ENCODE measurements at regions not wholly inside any gene's neighbourhood (a gene's known extent, or its start where the extent isn't known, plus 50 kb on each side); places are given as distances from the start of the nearest gene placed in this dataset.

- TF ChIP-seq, protein P1, sequence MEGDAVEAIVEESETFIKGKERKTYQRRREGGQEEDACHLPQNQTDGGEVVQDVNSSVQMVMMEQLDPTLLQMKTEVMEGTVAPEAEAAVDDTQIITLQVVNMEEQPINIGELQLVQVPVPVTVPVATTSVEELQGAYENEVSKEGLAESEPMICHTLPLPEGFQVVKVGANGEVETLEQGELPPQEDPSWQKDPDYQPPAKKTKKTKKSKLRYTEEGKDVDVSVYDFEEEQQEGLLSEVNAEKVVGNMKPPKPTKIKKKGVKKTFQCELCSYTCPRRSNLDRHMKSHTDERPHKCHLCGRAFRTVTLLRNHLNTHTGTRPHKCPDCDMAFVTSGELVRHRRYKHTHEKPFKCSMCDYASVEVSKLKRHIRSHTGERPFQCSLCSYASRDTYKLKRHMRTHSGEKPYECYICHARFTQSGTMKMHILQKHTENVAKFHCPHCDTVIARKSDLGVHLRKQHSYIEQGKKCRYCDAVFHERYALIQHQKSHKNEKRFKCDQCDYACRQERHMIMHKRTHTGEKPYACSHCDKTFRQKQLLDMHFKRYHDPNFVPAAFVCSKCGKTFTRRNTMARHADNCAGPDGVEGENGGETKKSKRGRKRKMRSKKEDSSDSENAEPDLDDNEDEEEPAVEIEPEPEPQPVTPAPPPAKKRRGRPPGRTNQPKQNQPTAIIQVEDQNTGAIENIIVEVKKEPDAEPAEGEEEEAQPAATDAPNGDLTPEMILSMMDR (IDR thresholded peaks at IDR 0.05; ENCODE audit: low read depth, low read length, missing input control) = no peak
- no peak for TF ChIP-seq SP1 (IDR thresholded peaks at IDR 0.05)
Observed at GRCh38 chr13:34756136-34756535, 185.9 kb upstream of the NBEA start (continued).

GRCh38 chr13:34756572-34756971 is 185.5 kb upstream of the NBEA start:
- 72% methylated on average over 2 of the region's 2 CpGs for WGBS
- no peaks in the 10 kb centered on the region for H3K27me3 ChIP-seq (ENCODE audit: control insufficient read depth in 4 of 4, insufficient read depth in 4 of 4, low read length in 3 of 4)
- DNase-seq (ENCODE audit: low spot score) = no peak
- H3K9me3 ChIP-seq (ENCODE audit: control insufficient read depth in 4 of 4, low read length in 3 of 4) = no peaks in the 10 kb centered on the region
- TF ChIP-seq HNF4A (conservative IDR thresholded peaks at IDR 0.05) (no peak), YY1 (IDR thresholded peaks at IDR 0.05) (no peak), GABPA (IDR thresholded peaks at IDR 0.05 in 1 of 2, conservative IDR thresholded peaks at IDR 0.05 in 1 of 2) (no peak), HNF4G (IDR thresholded peaks at IDR 0.05) (no peak), FOXA2 (IDR thresholded peaks at IDR 0.05) (no peak), TAF1 (conservative IDR thresholded peaks at IDR 0.05) (no peak), RAD21 (IDR thresholded peaks at IDR 0.05) (no peak), FOXA1 (IDR thresholded peaks at IDR 0.05) (no peak), JUND (IDR thresholded peaks at IDR 0.05) (no peak), SP1 (IDR thresholded peaks at IDR 0.05) (no peak), NR2F2 (IDR thresholded peaks at IDR 0.05) (no peak), RXRA (IDR thresholded peaks at IDR 0.05) (no peak), ZBTB33 (IDR thresholded peaks at IDR 0.05) (no peak), EGR1 (IDR thresholded peaks at IDR 0.05; ENCODE audit: low read depth in 2 of 2) (no peak)
- TF ChIP-seq, protein P2, sequence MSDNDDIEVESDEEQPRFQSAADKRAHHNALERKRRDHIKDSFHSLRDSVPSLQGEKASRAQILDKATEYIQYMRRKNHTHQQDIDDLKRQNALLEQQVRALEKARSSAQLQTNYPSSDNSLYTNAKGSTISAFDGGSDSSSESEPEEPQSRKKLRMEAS (IDR thresholded peaks at IDR 0.05) = no peak
- TF ChIP-seq, protein P1 (IDR thresholded peaks at IDR 0.05; ENCODE audit: low read depth, low read length, missing input control) = no peak
- H3K36me3 ChIP-seq (ENCODE audit: control insufficient read depth in 4 of 4, insufficient read depth in 3 of 4, low read depth in 1 of 4, low read length in 3 of 4) = no peaks in the 10 kb centered on the region
- H3K4me1 ChIP-seq (ENCODE audit: control insufficient read depth in 4 of 4, insufficient read depth in 4 of 4, low read length in 3 of 4) = no peaks in the 10 kb centered on the region
- no peak overlapping the region for H3K4me3 ChIP-seq (ENCODE audit: low read depth in 1 of 3, low read length in 3 of 3)
- H3K27ac ChIP-seq (ENCODE audit: low read depth in 1 of 2, low read length in 2 of 2) = no peak overlapping the region
- no peak overlapping the region for H3K9ac ChIP-seq (ENCODE audit: low read depth in 1 of 2, low read length in 2 of 2)

DNA sequence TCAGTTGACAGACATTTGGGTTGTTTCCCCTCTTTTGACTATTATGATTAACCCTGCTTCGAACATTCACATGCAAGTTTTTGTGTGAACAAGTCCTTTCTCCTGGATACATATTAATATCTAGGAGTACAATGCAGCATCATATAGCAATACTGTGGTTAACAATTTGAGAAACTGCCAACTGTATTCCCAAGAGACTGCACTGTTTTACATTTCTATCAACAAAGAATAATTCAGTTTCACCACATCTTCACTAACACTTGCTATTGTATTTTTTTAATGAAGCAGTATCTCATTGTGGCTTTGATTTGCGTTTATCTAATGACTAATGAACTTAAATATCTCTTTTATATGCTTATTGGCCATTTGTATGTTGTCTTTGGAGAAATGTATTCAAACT is 184.6 kb upstream of the NBEA start:
- DNase-seq (ENCODE audit: low spot score) = no peak
- Histone ChIP-seq H3K4me3 (ENCODE audit: low read depth in 1 of 3, low read length in 3 of 3) (no peak overlapping the region), H3K9ac (ENCODE audit: low read depth in 1 of 2, low read length in 2 of 2) (no peak overlapping the region), H3K27ac (ENCODE audit: low read depth in 1 of 2, low read length in 2 of 2) (no peak overlapping the region), H3K9me3 (ENCODE audit: control insufficient read depth in 4 of 4, low read length in 3 of 4) (no peaks in the 10 kb centered on the region), H3K4me1 (ENCODE audit: control insufficient read depth in 4 of 4, insufficient read depth in 4 of 4, low read length in 3 of 4) (no peaks in the 10 kb centered on the region), H3K36me3 (ENCODE audit: control insufficient read depth in 4 of 4, insufficient read depth in 3 of 4, low read depth in 1 of 4, low read length in 3 of 4) (no peaks in the 10 kb centered on the region), H3K27me3 (ENCODE audit: control insufficient read depth in 4 of 4, insufficient read depth in 4 of 4, low read length in 3 of 4) (no peaks in the 10 kb centered on the region)
- WGBS = 70% methylated on average over 2 of the region's 2 CpGs
- no peak for TF ChIP-seq ZBTB33 (IDR thresholded peaks at IDR 0.05)
- no peak for TF ChIP-seq RXRA (IDR thresholded peaks at IDR 0.05)
- TF ChIP-seq, protein P1 (IDR thresholded peaks at IDR 0.05; ENCODE audit: low read depth, low read length, missing input control) = no peak
- TF ChIP-seq, protein P2 (IDR thresholded peaks at IDR 0.05) = no peak
- TF ChIP-seq HNF4A (conservative IDR thresholded peaks at IDR 0.05) = no peak
- no peak for TF ChIP-seq GABPA (IDR thresholded peaks at IDR 0.05 in 1 of 2, conservative IDR thresholded peaks at IDR 0.05 in 1 of 2)
- TF ChIP-seq EGR1 (IDR thresholded peaks at IDR 0.05; ENCODE audit: low read depth in 2 of 2) = no peak
- no peak for TF ChIP-seq NR2F2 (IDR thresholded peaks at IDR 0.05)
- no peak for TF ChIP-seq YY1 (IDR thresholded peaks at IDR 0.05)
- no peak for TF ChIP-seq HNF4G (IDR thresholded peaks at IDR 0.05)

Data from liver (tissue), 8 donors.